Right cardiac atrium (tissue), 5 donors: ENCODE measurements at regions not wholly inside any gene's neighbourhood (a gene's known extent, or its start where the extent isn't known, plus 50 kb on each side); places are given as distances from the start of the nearest gene placed in this dataset.

Experiments used
- ATAC-seq, 2 donors: fragments of 200-7000 bp; cut with Tn5 transposase; one replicate each; pipeline versions ENCODE4 v1.8.0 to v1.9.1; 2020; ENCODE audit warnings: moderate library complexity in 2 of 2, mild to moderate bottlenecking in 1 of 2
- DNase-seq, 3 donors: peaks; one replicate each; pipeline ENCODE4 v3.0.0-alpha.2; 2020
- H3K27ac ChIP-seq: one replicate; pipeline ENCODE4 v1.5.1; 2013; ENCODE audit warnings: mild to moderate bottlenecking, low read length, control low read depth, moderate library complexity
- H3K27me3 ChIP-seq: one replicate; pipeline ENCODE4 v1.6.1; 2013; ENCODE audit not compliant: control insufficient read depth, insufficient read depth
- H3K4me1 ChIP-seq: one replicate; pipeline ENCODE4 v1.6.1; 2013; ENCODE audit warnings: low read length; ENCODE audit not compliant: control insufficient read depth, insufficient read depth
- H3K4me3 ChIP-seq: one replicate; pipeline ENCODE4 v1.5.1; 2013; ENCODE audit warnings: low read length, control low read depth
- H3K9me3 ChIP-seq: one replicate; pipeline ENCODE4 v1.6.1; 2013; ENCODE audit warnings: low read length; ENCODE audit not compliant: control insufficient read depth
- WGBS: extraction: QIAGEN DNeasy Blood & Tissue Kit; methylation state at CpG from one replicate; pipeline ENCODE4 v1.1.7; 2013; 5-methylcytosine and 5-hydroxymethylcytosine counted together
- intact Hi-C, 4 donors: fragments of 100-400 bp; cut with DNase I; formaldehyde crosslinking; loops; one replicate each; pipeline versions ENCODE4 v1.11.0 to v1.14.0; 2022 to 2023
- donor health status: healthy with polysubstance abuse.
- donor health status: DM: no; HTN: yes; CAD: no.
- donor health status: DM: no; HTN: no; CAD: no.
- donor health status: DM: no; HTN: yes; CAD: no; lungs with severe emphysema.
- donor health status: DM: yes; HTN: yes; CAD: no.

DNA sequence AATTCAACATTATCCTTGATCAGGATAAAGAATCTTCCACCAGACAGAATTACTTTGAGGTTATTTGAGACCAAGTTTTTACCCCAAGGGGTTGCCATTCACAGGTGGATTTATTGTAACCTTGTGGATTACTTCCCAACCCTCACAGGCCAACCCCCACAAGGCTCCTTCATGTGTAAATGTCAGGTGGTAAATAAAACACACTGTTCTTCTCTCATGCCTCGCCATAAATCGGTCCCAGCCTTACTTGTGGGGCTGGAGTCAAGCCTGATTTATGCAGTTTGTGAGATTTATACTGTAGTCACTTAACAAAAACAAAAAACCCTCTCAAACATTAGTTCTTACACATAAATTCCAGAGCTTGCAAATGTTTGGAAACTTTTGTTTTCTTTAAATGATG lies 98.6 kb upstream of the IRX3 start:
- H3K27ac ChIP-seq = no peak overlapping the region
- H3K4me3 ChIP-seq = no peak overlapping the region
- intact Hi-C loops = no loop called here
- DNase-seq (no peak), ATAC-seq (no peak)
- no peaks in the 10 kb centered on the region for H3K4me1 ChIP-seq
- no peaks in the 10 kb centered on the region for H3K27me3 ChIP-seq
- no peaks in the 10 kb centered on the region for H3K9me3 ChIP-seq
- 68% methylated on average over 2 of the region's 2 CpGs for WGBS

DNA sequence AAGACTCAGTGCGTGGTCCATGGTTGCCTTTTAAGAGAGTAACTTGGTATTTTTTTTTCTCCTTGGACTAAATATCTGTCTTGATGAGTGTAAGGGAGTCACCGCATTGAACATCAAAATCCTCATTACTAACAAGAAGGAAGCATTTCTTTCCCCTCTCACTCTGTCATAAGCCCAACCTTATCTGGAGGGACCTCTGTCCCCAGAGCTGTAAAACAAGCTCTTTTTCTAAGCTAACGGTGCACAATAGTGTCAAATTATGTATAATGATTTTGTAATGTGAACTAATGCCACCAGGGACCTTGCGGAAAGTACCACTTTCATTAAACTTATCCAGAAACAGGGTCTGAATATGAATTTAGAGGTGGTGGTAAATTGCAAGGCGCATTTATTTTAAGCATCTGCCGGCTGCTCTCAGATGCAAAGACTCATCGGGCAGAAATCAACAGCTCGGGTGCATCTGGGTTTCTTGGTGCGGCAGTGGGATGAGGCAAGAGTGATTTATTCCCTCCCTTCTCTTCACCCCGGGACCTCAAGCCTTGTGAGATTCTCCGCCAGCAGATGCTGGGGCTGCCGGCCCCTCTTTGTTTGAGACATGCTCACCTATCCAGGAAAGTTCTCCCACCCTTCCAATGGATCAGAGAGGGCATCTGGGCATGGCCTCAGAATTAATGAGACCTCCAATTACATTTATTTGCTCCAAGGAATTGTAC lies 95.2 kb upstream of the IRX3 start:
- no peak for ATAC-seq
- intact Hi-C loops = no loop called here
- DNase-seq = no peak
- Histone ChIP-seq H3K27me3 (no peaks in the 10 kb centered on the region), H3K9me3 (no peaks in the 10 kb centered on the region), H3K4me3 (no peak overlapping the region), H3K4me1 (no peaks in the 10 kb centered on the region), H3K27ac (no peak overlapping the region)
- WGBS = 85% methylated on average over 12 of the region's 12 CpGs

DNA sequence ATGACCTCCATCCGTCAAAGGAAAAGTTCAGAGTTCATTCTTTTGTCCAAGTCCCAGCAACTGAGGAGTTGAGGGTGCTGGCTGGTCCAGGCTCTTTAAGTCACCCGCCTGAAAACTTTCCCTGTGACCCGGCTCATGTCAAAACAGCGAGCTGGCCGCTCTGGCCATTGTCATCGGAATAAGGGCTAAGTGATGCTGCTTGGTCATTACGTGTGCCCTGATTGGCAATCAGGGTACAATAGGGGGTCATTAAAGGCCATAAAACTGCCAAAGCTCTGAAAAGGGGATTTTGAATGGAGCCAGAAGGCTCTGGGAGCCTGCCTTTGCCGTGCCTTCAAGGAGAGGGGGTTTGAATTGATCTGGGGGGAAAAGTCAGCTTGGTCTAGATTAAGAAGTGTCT lies 88.5 kb upstream of the IRX3 start:
- DNase-seq = no peak
- intact Hi-C loops = no loop called here

DNA sequence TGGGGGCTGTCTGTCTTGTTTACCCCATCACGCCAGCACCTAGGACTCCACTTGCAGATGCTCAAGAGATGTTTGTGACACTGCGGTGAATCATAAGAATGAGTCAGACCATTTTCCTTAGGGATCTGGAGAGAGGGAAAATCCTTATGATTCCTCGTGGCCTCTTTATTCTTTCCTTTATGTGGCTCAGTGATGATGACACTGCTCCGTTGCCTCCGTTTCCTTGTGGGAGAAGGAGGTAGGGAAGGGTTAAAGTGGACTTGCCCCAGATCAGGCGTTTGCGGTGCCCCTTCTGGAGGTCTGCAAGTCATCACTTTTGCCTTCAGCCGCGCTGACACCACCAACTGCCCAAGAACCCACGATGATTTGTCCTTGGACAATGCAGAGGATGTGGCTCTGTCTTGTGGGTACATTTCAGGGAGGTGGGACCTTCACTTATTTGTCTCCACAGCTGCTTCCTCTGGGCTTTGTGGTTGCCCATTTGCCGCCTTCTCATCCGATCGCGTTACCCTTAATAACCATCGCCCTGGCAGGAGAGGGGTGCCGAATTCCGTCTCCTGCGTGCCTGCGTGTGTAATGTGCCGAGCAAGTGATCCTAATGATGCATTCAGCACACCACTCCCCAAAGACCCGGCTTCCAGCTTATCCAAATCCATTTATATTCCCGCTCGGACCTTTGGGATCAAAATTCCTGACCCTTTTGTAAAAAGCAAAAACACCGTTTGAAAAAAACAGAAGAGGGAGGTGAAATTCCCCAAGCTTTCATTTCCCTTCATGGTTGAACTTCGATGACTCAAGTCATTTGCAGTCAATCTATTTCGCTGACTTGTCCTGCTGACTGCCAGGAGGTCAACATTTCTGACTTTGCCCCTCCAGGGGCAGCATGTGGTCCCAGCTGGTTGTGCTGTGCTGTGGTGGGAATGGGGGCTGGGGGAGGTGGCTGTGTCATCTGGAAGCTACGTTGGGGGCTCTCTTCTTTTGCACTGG lies 87.2 kb upstream of the IRX3 start:
- Histone ChIP-seq H3K4me3 (no peak overlapping the region), H3K27ac (no peak overlapping the region), H3K9me3 (no peaks in the 10 kb centered on the region), H3K27me3 (no peaks in the 10 kb centered on the region), H3K4me1 (no peaks in the 10 kb centered on the region)
- ATAC-seq (no peak), DNase-seq (no peak)
- intact Hi-C loops = no loop called here
- WGBS = 40% methylated on average over 27 of the region's 27 CpGs

More for the DNA sequence above, 88.5 kb upstream of the IRX3 start:
- Histone ChIP-seq H3K4me3 (no peak overlapping the region), H3K27me3 (no peaks in the 10 kb centered on the region), H3K9me3 (no peaks in the 10 kb centered on the region), H3K27ac (no peak overlapping the region), H3K4me1 (no peaks in the 10 kb centered on the region)
- no peak for ATAC-seq
- 69% methylated on average over 8 of the region's 8 CpGs for WGBS

DNA sequence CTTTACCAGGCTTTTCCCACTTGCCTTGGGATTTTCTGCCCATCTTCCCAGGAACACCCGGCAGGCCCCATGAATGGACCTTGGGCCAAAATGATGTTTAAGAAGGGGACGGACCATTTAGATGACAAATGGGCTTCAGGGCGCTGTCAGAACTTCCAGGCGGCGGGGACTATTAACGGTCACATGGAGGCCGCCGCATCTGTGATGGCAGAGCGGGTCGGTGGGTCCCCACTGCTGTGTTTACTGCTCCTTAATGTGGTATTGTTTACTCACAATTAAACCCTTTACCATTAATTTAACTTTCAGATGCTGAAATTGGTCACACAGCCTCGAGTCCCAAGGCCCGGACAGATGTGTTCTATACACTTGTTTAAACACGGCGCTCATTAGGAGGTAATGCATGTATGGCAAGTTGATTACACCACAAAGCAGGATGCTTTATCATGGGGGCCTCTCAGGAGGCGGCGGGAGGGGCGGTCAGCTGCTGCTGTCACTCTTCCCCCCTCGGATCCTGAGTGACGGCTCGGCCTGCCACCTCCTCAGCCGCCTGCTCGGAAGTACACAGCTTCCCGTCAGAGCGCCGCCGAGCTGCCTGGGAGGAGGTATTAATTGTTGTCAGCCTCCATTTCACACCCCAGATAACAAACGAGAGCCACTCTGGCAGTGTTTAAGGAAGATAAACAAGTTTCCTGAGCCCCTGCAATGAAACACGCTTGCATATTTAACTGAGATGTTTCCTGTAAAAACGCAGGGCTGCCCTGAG lies 83.9 kb upstream of the IRX3 start:
- DNase-seq = peak; percentile 71 to 86 (median 83)
- H3K27ac ChIP-seq = no peak overlapping the region
- H3K9me3 ChIP-seq = no peaks in the 10 kb centered on the region
- peak; percentile 89 to 96 for ATAC-seq
- H3K27me3 ChIP-seq = no peaks in the 10 kb centered on the region
- no peaks in the 10 kb centered on the region for H3K4me1 ChIP-seq
- H3K4me3 ChIP-seq = no peak overlapping the region
- intact Hi-C loops = no loop called here
- 32% methylated on average over 29 of the region's 29 CpGs for WGBS

DNA sequence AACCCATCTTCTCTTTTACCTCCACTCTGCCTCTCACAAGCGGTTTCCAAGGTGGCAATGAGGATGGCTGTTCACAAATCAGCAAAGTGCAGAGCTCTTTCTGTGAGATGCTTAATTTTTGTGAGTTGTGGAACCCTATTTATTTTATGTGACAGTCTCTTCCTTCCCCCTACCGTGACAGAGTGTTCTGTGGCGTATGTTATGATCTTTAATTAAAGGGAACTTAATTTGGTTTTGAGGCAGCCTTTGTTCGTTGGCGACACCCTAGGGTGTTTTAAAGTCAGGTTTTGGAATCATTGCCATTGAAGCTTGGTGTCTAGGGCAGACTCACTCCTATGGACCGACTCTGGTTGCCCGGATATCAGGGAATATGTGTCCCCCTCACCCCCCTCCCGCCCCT lies 83.3 kb upstream of the IRX3 start:
- intact Hi-C loops = no loop called here
- ATAC-seq (no peak), DNase-seq (no peak)
- Histone ChIP-seq H3K27ac (no peak overlapping the region), H3K4me1 (no peaks in the 10 kb centered on the region), H3K27me3 (no peaks in the 10 kb centered on the region), H3K9me3 (no peaks in the 10 kb centered on the region), H3K4me3 (no peak overlapping the region)
- WGBS = 81% methylated on average over 8 of the region's 8 CpGs

DNA sequence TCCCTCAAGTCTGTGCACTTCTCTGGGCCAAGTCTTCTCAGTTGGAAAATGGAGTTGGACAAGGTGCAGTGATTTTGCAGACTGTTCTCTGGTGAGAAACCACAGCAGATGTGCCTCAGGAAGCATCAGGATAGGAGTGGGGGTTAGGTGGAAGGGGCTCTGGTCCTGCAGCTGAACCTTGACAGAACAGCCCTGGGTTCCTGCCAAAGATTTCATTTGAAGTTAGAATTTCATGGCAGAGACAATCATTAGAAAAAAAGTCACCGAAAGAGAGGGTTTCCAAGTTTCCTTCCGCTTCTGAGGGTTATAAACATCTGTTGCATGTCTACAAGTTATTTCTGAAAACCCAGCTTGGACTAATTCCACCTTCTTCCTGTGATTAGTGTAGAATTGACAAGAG lies 80.4 kb upstream of the IRX3 start:
- 55% methylated on average over 2 of the region's 2 CpGs for WGBS

DNA sequence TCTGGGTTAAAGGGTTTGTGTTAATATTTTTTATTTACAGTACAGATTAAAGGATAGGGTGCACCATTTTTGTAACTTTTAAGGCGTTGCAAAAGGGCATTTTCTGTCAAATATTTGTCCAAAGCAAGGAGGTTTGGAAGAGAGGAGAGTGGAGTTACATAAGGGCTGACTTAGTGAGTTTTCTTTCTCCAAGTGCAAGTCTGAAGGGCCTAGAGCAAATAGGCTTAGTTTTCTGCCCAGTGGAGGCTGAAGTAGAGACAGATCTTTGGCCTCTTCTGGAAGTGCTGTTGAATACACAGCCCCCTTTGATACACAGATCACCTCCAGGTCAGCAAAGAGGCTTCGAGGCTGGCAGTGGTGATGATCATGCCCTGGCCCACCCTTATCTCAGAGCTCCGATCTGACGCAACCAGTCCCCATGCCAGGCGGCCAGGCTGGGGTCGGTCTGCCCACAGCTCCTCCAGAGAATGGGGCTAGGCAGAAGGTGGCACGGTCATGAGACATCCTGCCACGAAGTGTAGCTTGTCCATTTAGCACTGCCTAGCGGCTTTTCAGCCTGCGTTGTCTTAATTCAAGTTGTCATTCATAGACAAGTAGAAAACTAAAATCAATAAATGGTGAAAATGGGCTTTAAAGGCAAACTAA lies 79.5 kb upstream of the IRX3 start:
- H3K27ac ChIP-seq = no peak overlapping the region
- intact Hi-C loops = no loop called here
- 87% methylated on average over 10 of the region's 10 CpGs for WGBS
- DNase-seq (no peak), ATAC-seq (no peak)
- no peak overlapping the region for H3K4me3 ChIP-seq
- H3K9me3 ChIP-seq = no peaks in the 10 kb centered on the region
- no peaks in the 10 kb centered on the region for H3K4me1 ChIP-seq
- H3K27me3 ChIP-seq = no peaks in the 10 kb centered on the region

More for the DNA sequence above, 80.4 kb upstream of the IRX3 start:
- no peaks in the 10 kb centered on the region for H3K4me1 ChIP-seq
- no peaks in the 10 kb centered on the region for H3K9me3 ChIP-seq
- intact Hi-C loops = no loop called here
- no peak overlapping the region for H3K4me3 ChIP-seq
- DNase-seq (no peak), ATAC-seq (no peak)
- H3K27ac ChIP-seq = no peak overlapping the region
- H3K27me3 ChIP-seq = no peaks in the 10 kb centered on the region

DNA sequence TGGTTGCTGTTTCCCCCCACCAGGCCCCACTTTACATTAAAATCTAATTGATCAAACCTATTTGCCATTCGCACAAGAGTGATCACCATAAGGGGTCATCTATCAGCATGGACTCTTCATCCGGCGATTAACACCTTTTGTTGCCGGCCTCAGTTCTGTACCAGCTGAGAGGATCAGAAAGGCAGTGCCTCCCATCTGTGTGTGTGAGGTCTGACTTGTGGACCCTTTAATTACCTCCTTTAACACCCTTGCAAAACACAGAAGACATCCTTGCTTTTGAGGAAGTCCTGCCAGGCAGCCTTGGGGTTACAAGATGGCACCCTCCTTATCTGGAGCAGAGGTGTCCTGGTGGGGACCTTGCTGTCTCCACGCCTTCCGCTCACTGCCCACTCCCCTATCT lies 77.2 kb upstream of the IRX3 start:
- H3K27ac ChIP-seq = no peak overlapping the region
- DNase-seq = no peak
- no peaks in the 10 kb centered on the region for H3K4me1 ChIP-seq
- intact Hi-C loops = no loop called here
- no peak overlapping the region for H3K4me3 ChIP-seq
- no peaks in the 10 kb centered on the region for H3K9me3 ChIP-seq
- no peak for ATAC-seq
- H3K27me3 ChIP-seq = no peaks in the 10 kb centered on the region
- WGBS = 90% methylated on average over 6 of the region's 6 CpGs

DNA sequence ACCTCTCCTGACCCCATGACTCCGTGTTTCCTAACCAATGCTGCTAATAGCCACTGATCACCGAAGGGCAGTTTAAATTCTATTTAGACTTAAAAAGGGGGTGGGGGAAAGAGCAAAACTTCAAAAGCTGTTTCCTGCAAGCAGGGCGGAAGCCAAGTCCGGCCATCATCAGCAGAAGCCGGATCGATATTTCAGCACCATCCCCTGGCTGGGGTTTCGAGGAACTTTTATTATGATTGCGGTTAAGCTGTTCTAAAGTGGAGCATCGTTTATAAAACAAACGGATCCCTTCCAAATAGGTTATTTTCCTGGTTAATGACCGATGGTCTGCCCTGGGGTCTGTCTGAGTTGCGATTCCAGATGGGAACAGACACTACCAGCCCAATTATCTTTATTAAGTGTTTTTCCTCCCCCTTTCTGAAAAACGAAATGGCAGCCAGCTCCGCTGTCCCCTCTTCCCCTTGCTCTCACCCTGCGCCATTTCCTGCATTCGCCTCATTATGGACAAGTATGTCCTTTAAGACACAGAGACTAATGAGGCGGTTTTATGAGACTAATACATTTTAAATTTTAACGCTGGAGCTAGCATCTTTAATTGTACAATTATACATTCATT lies 76.1 kb upstream of the IRX3 start:
- Histone ChIP-seq H3K27me3 (no peaks in the 10 kb centered on the region), H3K4me3 (no peak overlapping the region), H3K4me1 (no peaks in the 10 kb centered on the region), H3K27ac (no peak overlapping the region), H3K9me3 (no peaks in the 10 kb centered on the region)
- intact Hi-C loops = no loop called here
- 54% methylated on average over 18 of the region's 18 CpGs for WGBS
- DNase-seq (no peak), ATAC-seq (no peak)
